ENCODE measurements at regions not wholly inside any gene's neighbourhood (a gene's known extent, or its start where the extent isn't known, plus 50 kb on each side); places are given as distances from the start of the nearest gene placed in this dataset.

DNA sequence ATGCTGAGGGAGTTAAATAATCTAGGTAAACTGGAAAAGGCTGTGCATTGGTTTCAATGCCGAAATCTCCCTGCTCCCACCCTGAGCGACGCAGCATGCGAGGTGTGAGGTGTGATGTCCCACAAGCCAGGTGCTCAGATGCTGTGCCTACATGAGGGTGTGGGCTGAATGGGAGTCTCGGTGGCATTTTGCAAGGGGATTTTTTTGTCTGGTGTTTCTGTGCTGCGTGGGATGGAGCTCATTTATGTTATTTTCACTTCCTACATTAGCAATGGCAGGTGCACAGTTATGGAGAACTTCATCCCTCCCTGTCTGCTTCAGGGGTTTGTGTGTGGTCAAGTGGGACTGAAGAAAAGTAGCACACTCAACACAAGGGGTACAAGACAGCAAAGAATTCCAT lies 110.2 kb upstream of the CCDC68 start:
- no peak overlapping the region for H3K4me3 ChIP-seq (ENCODE audit: low read depth, low read length)
- H3K27me3 ChIP-seq (ENCODE audit: control insufficient read depth, insufficient read depth, low read length) = no peaks in the 10 kb centered on the region
- no peak for DNase-seq (ENCODE audit: low read depth)
- H3K36me3 ChIP-seq (ENCODE audit: control insufficient read depth, insufficient read depth, low read length) = no peaks in the 10 kb centered on the region
- TF ChIP-seq, protein P1, sequence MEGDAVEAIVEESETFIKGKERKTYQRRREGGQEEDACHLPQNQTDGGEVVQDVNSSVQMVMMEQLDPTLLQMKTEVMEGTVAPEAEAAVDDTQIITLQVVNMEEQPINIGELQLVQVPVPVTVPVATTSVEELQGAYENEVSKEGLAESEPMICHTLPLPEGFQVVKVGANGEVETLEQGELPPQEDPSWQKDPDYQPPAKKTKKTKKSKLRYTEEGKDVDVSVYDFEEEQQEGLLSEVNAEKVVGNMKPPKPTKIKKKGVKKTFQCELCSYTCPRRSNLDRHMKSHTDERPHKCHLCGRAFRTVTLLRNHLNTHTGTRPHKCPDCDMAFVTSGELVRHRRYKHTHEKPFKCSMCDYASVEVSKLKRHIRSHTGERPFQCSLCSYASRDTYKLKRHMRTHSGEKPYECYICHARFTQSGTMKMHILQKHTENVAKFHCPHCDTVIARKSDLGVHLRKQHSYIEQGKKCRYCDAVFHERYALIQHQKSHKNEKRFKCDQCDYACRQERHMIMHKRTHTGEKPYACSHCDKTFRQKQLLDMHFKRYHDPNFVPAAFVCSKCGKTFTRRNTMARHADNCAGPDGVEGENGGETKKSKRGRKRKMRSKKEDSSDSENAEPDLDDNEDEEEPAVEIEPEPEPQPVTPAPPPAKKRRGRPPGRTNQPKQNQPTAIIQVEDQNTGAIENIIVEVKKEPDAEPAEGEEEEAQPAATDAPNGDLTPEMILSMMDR (IDR thresholded peaks at IDR 0.05; ENCODE audit: insufficient read depth, low read length, poor library complexity, severe bottlenecking) = no peak

DNA sequence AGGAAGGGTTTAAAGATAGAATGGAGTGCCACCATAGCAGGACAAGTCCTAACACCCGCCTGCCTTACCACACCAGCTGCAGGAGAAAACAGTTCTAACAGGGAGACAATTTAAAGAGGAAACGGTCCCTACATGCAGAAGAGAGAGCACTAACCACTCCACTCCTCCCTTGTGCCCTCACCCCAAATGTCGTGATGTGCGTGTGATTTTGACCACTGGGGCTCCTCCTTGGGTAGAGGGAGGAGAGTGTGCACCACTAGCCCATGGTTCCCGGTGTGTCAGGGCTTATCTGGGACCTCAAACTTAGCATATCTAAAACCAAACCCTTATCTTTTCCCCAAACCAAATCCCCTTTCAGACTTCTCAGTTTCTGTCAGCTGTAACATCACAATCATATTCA lies 105.5 kb upstream of the CCDC68 start:
- no peak for DNase-seq (ENCODE audit: low read depth)
- Histone ChIP-seq H3K4me3 (ENCODE audit: low read depth, low read length) (no peak overlapping the region), H3K27me3 (ENCODE audit: control insufficient read depth, insufficient read depth, low read length) (no peaks in the 10 kb centered on the region), H3K36me3 (ENCODE audit: control insufficient read depth, insufficient read depth, low read length) (no peaks in the 10 kb centered on the region)
- TF ChIP-seq, protein P1 (IDR thresholded peaks at IDR 0.05; ENCODE audit: insufficient read depth, low read length, poor library complexity, severe bottlenecking) = no peak

DNA sequence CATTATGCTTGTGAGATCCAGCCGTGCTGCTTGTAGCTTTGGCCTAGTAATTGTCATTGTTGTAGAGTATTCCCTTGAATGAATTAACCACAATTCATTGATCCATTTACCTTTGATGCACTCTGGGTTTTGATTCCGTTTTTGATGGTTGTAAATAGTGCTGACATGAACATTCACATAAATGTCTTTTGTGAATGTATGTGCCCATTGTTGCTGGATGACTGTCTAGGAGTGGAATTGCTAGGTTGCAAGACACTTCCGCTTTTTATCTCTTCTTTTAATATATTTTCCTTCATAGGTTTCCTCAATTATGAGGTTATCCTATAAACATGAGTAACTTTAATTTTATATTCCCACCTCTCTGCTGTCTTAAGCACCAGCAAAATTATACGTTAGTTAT lies 104.8 kb upstream of the CCDC68 start:
- H3K27me3 ChIP-seq (ENCODE audit: control insufficient read depth, insufficient read depth, low read length) = no peaks in the 10 kb centered on the region
- TF ChIP-seq, protein P1 (IDR thresholded peaks at IDR 0.05; ENCODE audit: insufficient read depth, low read length, poor library complexity, severe bottlenecking) = no peak
- no peaks in the 10 kb centered on the region for H3K36me3 ChIP-seq (ENCODE audit: control insufficient read depth, insufficient read depth, low read length)
- no peak for DNase-seq (ENCODE audit: low read depth)
- no peak overlapping the region for H3K4me3 ChIP-seq (ENCODE audit: low read depth, low read length)

DNA sequence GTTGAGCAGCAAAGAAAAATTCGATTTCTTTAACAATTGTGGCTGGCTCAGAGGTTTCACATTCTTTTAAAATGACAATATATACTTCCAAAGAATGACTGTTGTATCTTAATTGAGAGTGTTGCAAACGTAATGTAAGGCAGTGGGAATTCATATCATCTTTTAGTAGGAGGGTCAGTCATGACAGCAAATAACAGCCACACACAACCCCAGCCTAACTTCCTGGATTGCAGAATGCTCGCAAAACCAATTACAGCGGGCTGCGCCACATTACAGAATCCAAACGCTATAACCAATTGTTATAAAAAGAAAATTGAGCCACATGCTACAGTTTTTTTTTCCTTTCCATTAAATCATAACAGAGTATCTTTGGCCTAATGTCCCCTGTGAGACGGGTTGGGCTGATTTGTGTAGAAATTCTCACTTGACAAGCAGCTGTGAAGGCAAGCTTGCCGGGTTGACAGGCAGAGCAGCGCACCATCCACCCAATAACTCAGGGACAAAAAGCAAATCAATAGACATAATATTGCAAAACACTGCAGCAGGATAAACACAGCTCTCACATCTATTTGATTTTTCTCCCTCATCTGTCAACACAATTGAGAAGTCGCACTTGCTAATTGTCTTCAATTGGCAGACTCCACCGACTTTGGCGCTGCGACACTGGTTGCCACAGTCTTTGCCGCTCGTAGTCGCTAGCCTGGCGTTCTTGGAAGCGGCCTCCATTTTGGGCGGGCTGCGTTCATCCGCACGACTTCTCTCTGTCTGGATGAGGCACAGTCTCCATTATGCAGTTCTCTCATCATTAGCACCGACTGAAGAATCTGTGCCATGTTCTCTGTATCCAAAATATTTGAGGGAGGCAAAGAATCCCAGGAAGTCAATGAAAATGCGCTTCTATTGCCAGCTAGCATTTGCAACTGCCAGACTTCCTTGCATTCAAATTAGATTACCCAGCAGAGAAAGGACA lies 95.0 kb upstream of the CCDC68 start:
- no peak for DNase-seq (ENCODE audit: low read depth)
- H3K36me3 ChIP-seq (ENCODE audit: control insufficient read depth, insufficient read depth, low read length) = no peaks in the 10 kb centered on the region
- H3K27me3 ChIP-seq (ENCODE audit: control insufficient read depth, insufficient read depth, low read length) = no peaks in the 10 kb centered on the region
- TF ChIP-seq, protein P1 (IDR thresholded peaks at IDR 0.05; ENCODE audit: insufficient read depth, low read length, poor library complexity, severe bottlenecking) = no peak
- H3K4me3 ChIP-seq (ENCODE audit: low read depth, low read length) = no peak overlapping the region

DNA sequence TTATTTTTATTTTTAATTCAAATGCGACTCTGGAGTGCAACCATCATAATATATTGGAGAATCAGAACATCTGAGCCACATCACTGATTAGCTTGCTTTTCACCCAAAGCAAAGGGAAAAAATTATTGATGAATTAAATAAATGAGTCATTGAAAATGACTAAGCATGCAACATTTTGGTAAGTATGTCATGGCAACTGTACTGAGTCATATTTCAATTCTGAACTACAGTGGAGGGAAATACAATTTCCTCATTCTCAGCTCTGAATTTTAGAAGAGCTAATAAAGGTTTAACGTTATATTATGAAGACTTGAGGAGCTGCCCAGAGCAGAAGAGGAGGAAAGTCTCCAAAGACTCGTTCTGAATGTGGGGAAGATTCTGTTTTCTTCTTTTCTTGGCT lies 89.6 kb upstream of the CCDC68 start:
- DNase-seq (ENCODE audit: low read depth) = no peak
- Histone ChIP-seq H3K27me3 (ENCODE audit: control insufficient read depth, insufficient read depth, low read length) (no peaks in the 10 kb centered on the region), H3K4me3 (ENCODE audit: low read depth, low read length) (no peak overlapping the region), H3K36me3 (ENCODE audit: control insufficient read depth, insufficient read depth, low read length) (no peaks in the 10 kb centered on the region)
- TF ChIP-seq, protein P1 (IDR thresholded peaks at IDR 0.05; ENCODE audit: insufficient read depth, low read length, poor library complexity, severe bottlenecking) = no peak
